Parathyroid adenoma (tissue), 2 donors: ENCODE measurements at regions not wholly inside any gene's neighbourhood (a gene's known extent, or its start where the extent isn't known, plus 50 kb on each side); places are given as distances from the start of the nearest gene placed in this dataset.

Experiments used
- H2AFZ ChIP-seq: fragments of 300-600 bp; sonication (generic); one replicate; pipeline ENCODE4 v1.7.0; 2017; ENCODE audit warnings: antibody characterized with exemption, mild to moderate bottlenecking
- H3K27ac ChIP-seq: fragments of 300-600 bp; sonication (generic); one replicate; pipeline ENCODE4 v1.7.0; 2017
- H3K27me3 ChIP-seq: fragments of 300-600 bp; sonication (generic); one replicate; pipeline ENCODE4 v1.7.0; 2017; ENCODE audit warnings: low read length; ENCODE audit not compliant: control insufficient read depth, insufficient read depth
- H3K36me3 ChIP-seq: fragments of 300-600 bp; sonication (generic); one replicate; pipeline ENCODE4 v1.7.0; 2017; ENCODE audit warnings: low read length; ENCODE audit not compliant: control insufficient read depth, insufficient read depth
- H3K4me1 ChIP-seq: fragments of 300-600 bp; sonication (generic); one replicate; pipeline ENCODE4 v1.7.0; 2017; ENCODE audit warnings: control low read depth
- H3K4me2 ChIP-seq: fragments of 300-600 bp; sonication (generic); one replicate; pipeline ENCODE4 v1.7.0; 2017; ENCODE audit warnings: low read length
- H3K4me3 ChIP-seq: fragments of 300-600 bp; sonication (generic); one replicate; pipeline ENCODE4 v1.7.0; 2017; ENCODE audit warnings: low read depth, low read length
- H3K79me2 ChIP-seq: fragments of 300-600 bp; sonication (generic); one replicate; pipeline ENCODE4 v1.7.0; 2017; ENCODE audit warnings: control low read depth
- H3K9ac ChIP-seq: fragments of 300-600 bp; sonication (generic); one replicate; pipeline ENCODE4 v1.7.0; 2017; ENCODE audit warnings: mild to moderate bottlenecking
- H3K9me3 ChIP-seq: fragments of 300-600 bp; sonication (generic); one replicate; pipeline ENCODE4 v1.7.0; 2017; ENCODE audit warnings: low read length; ENCODE audit not compliant: control insufficient read depth
- TF ChIP-seq, protein P1 (sequence below): fragments of 300-600 bp; sonication (generic); IDR thresholded peaks from one replicate; pipeline ENCODE4 v1.7.0; 2017; ENCODE audit warnings: antibody characterized with exemption, mild to moderate bottlenecking
- donor health status: primary hyperparathyroidism.

DNA sequence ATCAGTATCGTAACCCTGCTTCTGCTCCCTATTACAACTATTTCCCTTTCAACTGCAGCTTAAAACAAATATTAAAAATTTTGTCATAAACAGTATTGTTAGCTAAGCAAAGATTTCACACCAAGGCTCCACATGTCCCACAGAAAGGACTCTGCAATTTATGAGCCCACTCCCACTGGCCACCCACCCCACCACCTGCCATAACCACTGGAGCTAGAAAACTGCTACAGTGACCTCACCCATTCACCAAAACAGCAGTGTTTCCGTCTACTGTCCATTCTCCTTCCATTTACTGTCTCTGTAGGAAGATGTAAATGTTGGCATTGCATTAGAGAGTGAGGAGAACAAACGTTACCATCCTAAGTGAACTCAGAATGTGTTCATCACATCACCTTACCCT lies 150.9 kb downstream of the IMPG2 start:
- Histone ChIP-seq H3K79me2 (no peaks in the 10 kb centered on the region), H3K4me1 (no peaks in the 10 kb centered on the region), H3K9me3 (no peaks in the 10 kb centered on the region), H3K4me2 (no peak overlapping the region), H3K27me3 (no peaks in the 10 kb centered on the region), H3K4me3 (no peak overlapping the region), H2AFZ (no peak overlapping the region), H3K9ac (no peak overlapping the region), H3K27ac (no peak overlapping the region), H3K36me3 (no peaks in the 10 kb centered on the region)
- TF ChIP-seq, protein P1, sequence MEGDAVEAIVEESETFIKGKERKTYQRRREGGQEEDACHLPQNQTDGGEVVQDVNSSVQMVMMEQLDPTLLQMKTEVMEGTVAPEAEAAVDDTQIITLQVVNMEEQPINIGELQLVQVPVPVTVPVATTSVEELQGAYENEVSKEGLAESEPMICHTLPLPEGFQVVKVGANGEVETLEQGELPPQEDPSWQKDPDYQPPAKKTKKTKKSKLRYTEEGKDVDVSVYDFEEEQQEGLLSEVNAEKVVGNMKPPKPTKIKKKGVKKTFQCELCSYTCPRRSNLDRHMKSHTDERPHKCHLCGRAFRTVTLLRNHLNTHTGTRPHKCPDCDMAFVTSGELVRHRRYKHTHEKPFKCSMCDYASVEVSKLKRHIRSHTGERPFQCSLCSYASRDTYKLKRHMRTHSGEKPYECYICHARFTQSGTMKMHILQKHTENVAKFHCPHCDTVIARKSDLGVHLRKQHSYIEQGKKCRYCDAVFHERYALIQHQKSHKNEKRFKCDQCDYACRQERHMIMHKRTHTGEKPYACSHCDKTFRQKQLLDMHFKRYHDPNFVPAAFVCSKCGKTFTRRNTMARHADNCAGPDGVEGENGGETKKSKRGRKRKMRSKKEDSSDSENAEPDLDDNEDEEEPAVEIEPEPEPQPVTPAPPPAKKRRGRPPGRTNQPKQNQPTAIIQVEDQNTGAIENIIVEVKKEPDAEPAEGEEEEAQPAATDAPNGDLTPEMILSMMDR = no peak

DNA sequence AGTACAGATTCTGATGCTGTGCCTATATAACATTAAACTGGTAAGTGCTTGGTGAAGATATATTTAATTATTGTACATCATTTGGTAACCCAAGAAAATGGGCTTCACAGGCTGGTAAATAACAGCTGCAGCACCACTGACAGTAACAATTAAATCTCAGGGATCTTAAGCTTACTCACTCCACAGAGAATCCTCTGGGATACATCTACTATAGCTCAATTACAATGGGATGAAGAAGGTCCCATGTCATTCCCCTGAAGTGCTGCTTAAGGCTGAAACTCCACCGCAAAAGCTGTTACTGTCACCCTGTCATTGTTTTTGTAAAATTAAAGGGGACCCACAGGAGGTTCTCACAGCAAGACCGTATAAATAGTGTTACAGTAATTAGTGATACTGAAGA lies 153.0 kb downstream of the IMPG2 start:
- Histone ChIP-seq H3K4me1 (no peaks in the 10 kb centered on the region), H2AFZ (no peak overlapping the region), H3K4me3 (no peak overlapping the region), H3K4me2 (no peak overlapping the region), H3K27ac (no peak overlapping the region), H3K27me3 (no peaks in the 10 kb centered on the region), H3K9me3 (no peaks in the 10 kb centered on the region), H3K9ac (no peak overlapping the region), H3K36me3 (no peaks in the 10 kb centered on the region), H3K79me2 (no peaks in the 10 kb centered on the region)
- TF ChIP-seq, protein P1 = no peak

DNA sequence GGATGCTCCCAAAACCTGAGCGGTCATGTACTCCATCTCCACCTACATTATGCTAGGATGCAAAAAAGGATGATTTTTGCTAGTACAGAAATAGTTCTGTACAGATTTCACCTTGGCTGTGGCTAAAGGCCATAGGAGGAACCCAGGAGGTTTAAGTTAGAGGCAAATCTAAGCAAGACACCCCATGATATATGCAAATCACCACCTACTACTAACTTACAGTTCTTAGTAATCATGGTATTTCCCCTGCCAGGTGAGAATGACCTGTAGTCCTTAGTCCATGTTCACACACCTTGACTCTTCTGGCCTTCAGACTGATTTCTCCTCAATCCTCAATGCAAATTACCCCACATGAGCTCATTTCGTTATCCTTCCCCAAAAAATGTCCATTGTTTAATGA lies 154.2 kb downstream of the IMPG2 start:
- no peaks in the 10 kb centered on the region for H3K9me3 ChIP-seq
- no peaks in the 10 kb centered on the region for H3K4me1 ChIP-seq
- H3K79me2 ChIP-seq = no peaks in the 10 kb centered on the region
- no peaks in the 10 kb centered on the region for H3K36me3 ChIP-seq
- no peak overlapping the region for H3K9ac ChIP-seq
- no peak overlapping the region for H3K4me3 ChIP-seq
- H3K4me2 ChIP-seq = no peak overlapping the region
- H3K27me3 ChIP-seq = no peaks in the 10 kb centered on the region
- no peak overlapping the region for H3K27ac ChIP-seq
- no peak overlapping the region for H2AFZ ChIP-seq
- TF ChIP-seq, protein P1 = no peak

DNA sequence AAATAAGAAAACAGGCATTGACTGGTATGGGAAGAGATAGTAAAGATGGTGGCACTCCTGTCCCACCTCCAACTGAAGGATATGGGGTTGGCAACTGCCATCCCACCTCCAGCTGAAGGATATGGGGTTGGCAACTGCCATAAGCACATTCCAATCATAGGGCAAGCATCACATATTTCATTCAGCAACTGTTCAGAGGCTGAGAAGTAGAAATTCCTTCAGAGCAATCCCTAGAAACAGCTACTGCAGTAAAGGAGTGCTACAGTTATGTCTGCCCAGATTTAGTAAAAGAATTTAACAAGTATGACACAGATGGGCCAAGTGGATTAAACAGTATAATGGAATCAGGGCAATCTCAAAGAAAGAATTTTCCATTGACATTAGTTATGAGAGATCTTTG lies 156.8 kb downstream of the IMPG2 start:
- Histone ChIP-seq H3K4me2 (no peak overlapping the region), H3K79me2 (no peaks in the 10 kb centered on the region), H3K9ac (no peak overlapping the region), H3K27ac (no peak overlapping the region), H2AFZ (no peak overlapping the region), H3K4me1 (no peaks in the 10 kb centered on the region), H3K27me3 (no peaks in the 10 kb centered on the region), H3K4me3 (no peak overlapping the region), H3K36me3 (no peaks in the 10 kb centered on the region), H3K9me3 (no peaks in the 10 kb centered on the region)
- TF ChIP-seq, protein P1 = no peak

DNA sequence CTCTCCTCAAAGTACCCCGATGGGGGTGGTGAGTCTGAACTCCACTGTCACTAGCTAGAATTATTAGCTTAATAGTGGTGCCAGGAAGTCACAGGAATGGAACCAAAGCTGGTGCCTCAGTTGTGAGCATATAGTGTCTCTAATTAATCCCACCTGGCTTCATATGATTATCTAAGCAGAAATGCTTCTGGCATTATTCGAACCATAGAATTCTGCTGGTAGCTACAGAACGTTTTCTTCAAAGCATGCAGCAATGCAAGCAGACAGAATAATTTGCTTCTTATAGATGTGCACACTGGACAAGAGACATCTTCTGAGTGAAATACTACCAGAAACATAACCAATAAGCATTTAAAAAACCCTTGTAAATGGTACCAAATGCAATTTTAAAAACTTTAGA lies 160.9 kb downstream of the IMPG2 start:
- no peaks in the 10 kb centered on the region for H3K36me3 ChIP-seq
- no peaks in the 10 kb centered on the region for H3K9me3 ChIP-seq
- no peaks in the 10 kb centered on the region for H3K79me2 ChIP-seq
- no peaks in the 10 kb centered on the region for H3K27me3 ChIP-seq
- H2AFZ ChIP-seq = no peak overlapping the region
- TF ChIP-seq, protein P1 = no peak
- H3K27ac ChIP-seq = no peak overlapping the region
- no peak overlapping the region for H3K4me2 ChIP-seq
- no peak overlapping the region for H3K9ac ChIP-seq
- no peaks in the 10 kb centered on the region for H3K4me1 ChIP-seq
- no peak overlapping the region for H3K4me3 ChIP-seq
